Mesenchymal stem cell (in vitro differentiated cells and primary cell): ENCODE measurements at regions not wholly inside any gene's neighbourhood (a gene's known extent, or its start where the extent isn't known, plus 50 kb on each side); places are given as distances from the start of the nearest gene placed in this dataset.

Source experiments
- DNase-seq: peaks from one replicate; pipeline ENCODE4 v3.0.0-alpha.2; 2013
- H2AFZ ChIP-seq: one replicate; pipeline ENCODE4 v1.6.1; 2013; ENCODE audit warnings: low read depth, mild to moderate bottlenecking, control low read depth, inconsistent platforms, low read length, moderate library complexity
- H2AK5ac ChIP-seq: 2 replicates; pipeline ENCODE4 v1.6.1; 2013; ENCODE audit warnings: low read length, moderate library complexity, mild to moderate bottlenecking, inconsistent platforms; ENCODE audit not compliant: severe bottlenecking
- H2BK120ac ChIP-seq: one replicate; pipeline ENCODE4 v1.6.1; 2013; ENCODE audit warnings: low read depth, mild to moderate bottlenecking, inconsistent platforms, low read length, moderate library complexity
- H2BK12ac ChIP-seq, 2 experiments: one replicate each; pipeline ENCODE4 v1.6.1; 2013; ENCODE audit warnings: inconsistent platforms in 2 of 2, low read length in 2 of 2, mild to moderate bottlenecking in 2 of 2, moderate library complexity in 2 of 2, control low read depth in 1 of 2
- H2BK15ac ChIP-seq: one replicate; pipeline ENCODE4 v1.6.1; 2013; ENCODE audit warnings: mild to moderate bottlenecking, low read depth, inconsistent platforms; ENCODE audit not compliant: poor library complexity, severe bottlenecking
- H2BK5ac ChIP-seq: 2 replicates; pipeline ENCODE4 v1.6.1; 2013; ENCODE audit warnings: low read depth, mild to moderate bottlenecking, low read length, control low read depth, inconsistent platforms; ENCODE audit not compliant: poor library complexity, severe bottlenecking
- H3K14ac ChIP-seq, 2 experiments: one replicate each; pipeline ENCODE4 v1.6.1; 2013; ENCODE audit warnings: inconsistent platforms in 2 of 2, low read length in 2 of 2, control low read depth in 1 of 2, mild to moderate bottlenecking in 1 of 2, moderate library complexity in 1 of 2
- H3K18ac ChIP-seq, 2 experiments: one replicate each; pipeline ENCODE4 v1.6.1; 2013; ENCODE audit warnings: inconsistent platforms in 2 of 2, low read length in 2 of 2, control low read depth in 1 of 2, low read depth in 1 of 2, mild to moderate bottlenecking in 1 of 2
- H3K23ac ChIP-seq, 2 experiments: one replicate each; pipeline ENCODE4 v1.6.1; 2013; ENCODE audit warnings: inconsistent platforms in 2 of 2, low read length in 2 of 2, mild to moderate bottlenecking in 2 of 2, moderate library complexity in 2 of 2, control low read depth in 1 of 2
- H3K27ac ChIP-seq: 2 replicates; pipeline ENCODE4 v1.5.1; 2013; ENCODE audit warnings: mild to moderate bottlenecking, moderate library complexity, low read length, control low read depth, inconsistent platforms; ENCODE audit not compliant: poor library complexity, severe bottlenecking
- H3K27me3 ChIP-seq, 2 experiments: 2 replicates each; pipeline versions ENCODE4 v1.6.1 to v1.7.0; 2013; ENCODE audit warnings: low read length in 2 of 2, mild to moderate bottlenecking in 2 of 2, moderate library complexity in 2 of 2, control low read depth in 1 of 2, inconsistent platforms in 1 of 2; ENCODE audit not compliant: control insufficient read depth in 1 of 2, insufficient read depth in 1 of 2
- H3K36me3 ChIP-seq, 2 experiments: 2 replicates each; pipeline versions ENCODE4 v1.6.1 to v1.7.0; 2013; ENCODE audit warnings: low read length in 2 of 2, control low read depth in 1 of 2, inconsistent platforms in 1 of 2, low read depth in 1 of 2, mild to moderate bottlenecking in 1 of 2; ENCODE audit not compliant: insufficient read depth in 2 of 2, control insufficient read depth in 1 of 2
- H3K4ac ChIP-seq, 2 experiments: one replicate each; pipeline ENCODE4 v1.6.1; 2013; ENCODE audit warnings: inconsistent platforms in 2 of 2, low read length in 2 of 2, mild to moderate bottlenecking in 2 of 2, moderate library complexity in 2 of 2, control low read depth in 1 of 2, low read depth in 1 of 2
- H3K4me1 ChIP-seq: 2 replicates; pipeline ENCODE4 v1.6.1; 2013; ENCODE audit warnings: low read depth, low read length, control low read depth; ENCODE audit not compliant: control insufficient read depth, insufficient read depth
- H3K4me2 ChIP-seq: 2 replicates; pipeline ENCODE4 v1.6.1; 2013; ENCODE audit warnings: low read length, mild to moderate bottlenecking, inconsistent platforms; ENCODE audit not compliant: poor library complexity, severe bottlenecking
- H3K4me3 ChIP-seq, 2 experiments: 2 replicates each; pipeline versions ENCODE4 v1.5.1 to v1.7.0; 2013; ENCODE audit warnings: low read length in 2 of 2, mild to moderate bottlenecking in 2 of 2, control low read depth in 1 of 2, low read depth in 1 of 2; ENCODE audit not compliant: insufficient read depth in 1 of 2
- H3K79me1 ChIP-seq: replicated peaks from 2 replicates; pipeline ENCODE4 v1.6.1; 2013; ENCODE audit warnings: mild to moderate bottlenecking, control low read depth, low read length, inconsistent platforms; ENCODE audit not compliant: poor library complexity, severe bottlenecking
- H3K9ac ChIP-seq: 2 replicates; pipeline ENCODE4 v1.7.0; 2013; ENCODE audit warnings: mild to moderate bottlenecking, low read length, moderate library complexity
- H3K9me3 ChIP-seq: 2 replicates; pipeline ENCODE4 v1.7.0; 2013; ENCODE audit warnings: mild to moderate bottlenecking, low read length; ENCODE audit not compliant: control insufficient read depth
- H4K8ac ChIP-seq: one replicate; pipeline ENCODE4 v1.6.1; 2013; ENCODE audit warnings: inconsistent platforms, mild to moderate bottlenecking, low read length, moderate library complexity
- H4K91ac ChIP-seq: one replicate; pipeline ENCODE4 v1.6.1; 2013; ENCODE audit warnings: mild to moderate bottlenecking, low read length, inconsistent platforms
- WGBS: methylation state at CpG from one replicate; pipeline ENCODE4 v1.1.7; 2013; ENCODE audit warnings: mixed read lengths; 5-methylcytosine and 5-hydroxymethylcytosine counted together

- 98% methylated on average over 2 of the region's 2 CpGs for WGBS
- H3K9me3 ChIP-seq = no peaks in the 10 kb centered on the region
- H2BK120ac ChIP-seq = no peak overlapping the region
- no peak overlapping the region for H2AFZ ChIP-seq
- H2BK12ac ChIP-seq = no peak overlapping the region
- no peak overlapping the region for H4K91ac ChIP-seq
- H3K27ac ChIP-seq = no peak overlapping the region
- H2BK5ac ChIP-seq = no peak overlapping the region
- H2BK15ac ChIP-seq = no peak overlapping the region
- H2AK5ac ChIP-seq = no peak overlapping the region
- H3K9ac ChIP-seq = no peak overlapping the region
- no peak overlapping the region for H3K4ac ChIP-seq
- peaks cover 3% of the 10 kb centered on the region for H3K4me1 ChIP-seq
- no peaks in the 10 kb centered on the region for H3K27me3 ChIP-seq
- H3K4me3 ChIP-seq = no peak overlapping the region
- DNase-seq = no peak
- no peak overlapping the region for H3K23ac ChIP-seq
- H3K14ac ChIP-seq = no peak overlapping the region
- no peak overlapping the region for H3K4me2 ChIP-seq
- H3K18ac ChIP-seq = no peak overlapping the region
- H3K36me3 ChIP-seq = no peaks in the 10 kb centered on the region
- H3K79me1 ChIP-seq = no peaks in the 10 kb centered on the region
- H4K8ac ChIP-seq = no peak overlapping the region
Observed at GRCh38 chr4:78667764-78668163, 108.4 kb upstream of the BMP2K start.

- no peak overlapping the region for H3K27ac ChIP-seq
Observed at GRCh38 chr4:78669453-78669852, 106.7 kb upstream of the BMP2K start.

GRCh38 chr4:78671903-78672815 lies 104.0 kb upstream of the BMP2K start:
- H3K27me3 ChIP-seq = no peaks in the 10 kb centered on the region
- no peak for DNase-seq
- no peak overlapping the region for H2AFZ ChIP-seq
- no peaks in the 10 kb centered on the region for H3K79me1 ChIP-seq
- no peak overlapping the region for H4K8ac ChIP-seq
- peak overlapping the region; percentile 71 for H2AK5ac ChIP-seq
- H2BK12ac ChIP-seq = peak overlapping the region in 1 of 2 experiments; percentile 7
- no peak overlapping the region for H2BK120ac ChIP-seq
- peak overlapping the region in 1 of 2 experiments; percentile 68 for H3K14ac ChIP-seq
- H4K91ac ChIP-seq = no peak overlapping the region
- no peaks in the 10 kb centered on the region for H3K9me3 ChIP-seq
- no peak overlapping the region for H3K4me2 ChIP-seq
- no peak overlapping the region for H2BK15ac ChIP-seq
- H3K4ac ChIP-seq = no peak overlapping the region
- H3K4me3 ChIP-seq = no peak overlapping the region
- H3K9ac ChIP-seq = no peak overlapping the region
- H3K18ac ChIP-seq = no peak overlapping the region
- no peaks in the 10 kb centered on the region for H3K36me3 ChIP-seq
- H3K23ac ChIP-seq = no peak overlapping the region
- H3K27ac ChIP-seq = peak overlapping the region; percentile 15
- peaks cover 3% of the 10 kb centered on the region for H3K4me1 ChIP-seq
- 83% methylated on average over 3 of the region's 5 CpGs for WGBS
- H2BK5ac ChIP-seq = no peak overlapping the region

More at GRCh38 chr4:78669453-78669852, 106.7 kb upstream of the BMP2K start:
- Histone ChIP-seq H4K91ac (no peak overlapping the region), H3K9ac (no peak overlapping the region), H2BK12ac (no peak overlapping the region), H3K27me3 (no peaks in the 10 kb centered on the region), H2AK5ac (no peak overlapping the region), H2BK5ac (no peak overlapping the region), H3K4ac (no peak overlapping the region), H2BK15ac (no peak overlapping the region), H2BK120ac (no peak overlapping the region), H4K8ac (peak overlapping the region; percentile 65), H2AFZ (no peak overlapping the region), H3K23ac (no peak overlapping the region), H3K4me2 (no peak overlapping the region), H3K4me3 (no peak overlapping the region), H3K9me3 (no peaks in the 10 kb centered on the region), H3K4me1 (peaks cover 3% of the 10 kb centered on the region), H3K79me1 (no peaks in the 10 kb centered on the region), H3K14ac (no peak overlapping the region), H3K18ac (no peak overlapping the region), H3K36me3 (no peaks in the 10 kb centered on the region)
- no peak for DNase-seq
- no CpG with 5 or more reads among the region's 3 CpGs for WGBS

GRCh38 chr4:78673337-78673736 lies 102.8 kb upstream of the BMP2K start:
- no peak overlapping the region for H3K9ac ChIP-seq
- H3K4me3 ChIP-seq = no peak overlapping the region
- 96% methylated on average over 1 of the region's 2 CpGs for WGBS
- H2BK15ac ChIP-seq = no peak overlapping the region
- no peak overlapping the region for H3K14ac ChIP-seq
- no peaks in the 10 kb centered on the region for H3K9me3 ChIP-seq
- no peaks in the 10 kb centered on the region for H3K36me3 ChIP-seq
- H3K27me3 ChIP-seq = no peaks in the 10 kb centered on the region
- H3K4me1 ChIP-seq = peaks cover 3% of the 10 kb centered on the region
- no peak overlapping the region for H2BK5ac ChIP-seq
- no peak overlapping the region for H3K23ac ChIP-seq
- no peak overlapping the region for H2AFZ ChIP-seq
- H2BK12ac ChIP-seq = peak overlapping the region in 1 of 2 experiments; percentile 84
- H2AK5ac ChIP-seq = peak overlapping the region; percentile 44
- no peak overlapping the region for H3K4me2 ChIP-seq
- H3K4ac ChIP-seq = no peak overlapping the region
- H4K8ac ChIP-seq = no peak overlapping the region
- no peak for DNase-seq
- no peak overlapping the region for H3K27ac ChIP-seq
- no peak overlapping the region for H4K91ac ChIP-seq
- H3K18ac ChIP-seq = no peak overlapping the region
- no peaks in the 10 kb centered on the region for H3K79me1 ChIP-seq
- H2BK120ac ChIP-seq = no peak overlapping the region
